ENCODE measurements at regions not wholly inside any gene's neighbourhood (a gene's known extent, or its start where the extent isn't known, plus 50 kb on each side); places are given as distances from the start of the nearest gene placed in this dataset.
"Not testable (repeated sequence)": the region's sequence is repeated elsewhere in the genome, so short reads cannot be mapped to it uniquely, and the experiment has no call there.

- no peak overlapping the region for H3K4me3 ChIP-seq (ENCODE audit: low read length)
- no peak for DNase-seq (ENCODE audit: low read depth)
- TF ChIP-seq, protein P1, sequence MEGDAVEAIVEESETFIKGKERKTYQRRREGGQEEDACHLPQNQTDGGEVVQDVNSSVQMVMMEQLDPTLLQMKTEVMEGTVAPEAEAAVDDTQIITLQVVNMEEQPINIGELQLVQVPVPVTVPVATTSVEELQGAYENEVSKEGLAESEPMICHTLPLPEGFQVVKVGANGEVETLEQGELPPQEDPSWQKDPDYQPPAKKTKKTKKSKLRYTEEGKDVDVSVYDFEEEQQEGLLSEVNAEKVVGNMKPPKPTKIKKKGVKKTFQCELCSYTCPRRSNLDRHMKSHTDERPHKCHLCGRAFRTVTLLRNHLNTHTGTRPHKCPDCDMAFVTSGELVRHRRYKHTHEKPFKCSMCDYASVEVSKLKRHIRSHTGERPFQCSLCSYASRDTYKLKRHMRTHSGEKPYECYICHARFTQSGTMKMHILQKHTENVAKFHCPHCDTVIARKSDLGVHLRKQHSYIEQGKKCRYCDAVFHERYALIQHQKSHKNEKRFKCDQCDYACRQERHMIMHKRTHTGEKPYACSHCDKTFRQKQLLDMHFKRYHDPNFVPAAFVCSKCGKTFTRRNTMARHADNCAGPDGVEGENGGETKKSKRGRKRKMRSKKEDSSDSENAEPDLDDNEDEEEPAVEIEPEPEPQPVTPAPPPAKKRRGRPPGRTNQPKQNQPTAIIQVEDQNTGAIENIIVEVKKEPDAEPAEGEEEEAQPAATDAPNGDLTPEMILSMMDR (conservative IDR thresholded peaks at IDR 0.05; ENCODE audit: low read length), result no peak
Observed at GRCh38 chr15:95142531-95142930, 911.2 kb downstream of the MCTP2 start.

GRCh38 chr15:95146481-95146880 is 915.1 kb downstream of the MCTP2 start:
- H3K4me3 ChIP-seq (ENCODE audit: low read length), result no peak overlapping the region
- DNase-seq (ENCODE audit: low read depth), result no peak
- TF ChIP-seq, protein P1 (conservative IDR thresholded peaks at IDR 0.05; ENCODE audit: low read length), result no peak

- H3K4me3 ChIP-seq (ENCODE audit: low read length), result no peak overlapping the region
- TF ChIP-seq, protein P1 (conservative IDR thresholded peaks at IDR 0.05; ENCODE audit: low read length), result no peak
- DNase-seq (ENCODE audit: low read depth), result no peak
Observed at GRCh38 chr15:95148183-95148582, 916.8 kb downstream of the MCTP2 start.

DNA sequence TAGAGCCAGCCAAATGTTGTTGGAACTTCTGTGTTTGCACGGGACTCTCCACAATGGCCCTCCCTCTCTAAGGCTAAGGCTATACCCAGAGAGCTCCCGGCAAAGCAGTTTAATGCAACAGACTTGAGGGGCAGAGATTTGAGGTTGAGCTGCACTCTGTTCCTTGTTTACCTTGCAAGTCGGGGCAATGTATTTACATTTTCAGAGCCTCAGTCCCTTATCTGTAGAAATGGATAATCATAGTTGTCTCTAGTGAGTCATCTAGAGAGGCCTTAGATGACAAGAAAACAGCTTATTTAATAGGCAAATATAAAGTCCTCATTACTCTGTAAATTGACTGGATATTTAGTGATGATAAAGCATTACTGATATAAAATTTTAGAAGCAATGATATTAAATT is 917.7 kb downstream of the MCTP2 start:
- TF ChIP-seq, protein P1 (conservative IDR thresholded peaks at IDR 0.05; ENCODE audit: low read length), result no peak

DNA sequence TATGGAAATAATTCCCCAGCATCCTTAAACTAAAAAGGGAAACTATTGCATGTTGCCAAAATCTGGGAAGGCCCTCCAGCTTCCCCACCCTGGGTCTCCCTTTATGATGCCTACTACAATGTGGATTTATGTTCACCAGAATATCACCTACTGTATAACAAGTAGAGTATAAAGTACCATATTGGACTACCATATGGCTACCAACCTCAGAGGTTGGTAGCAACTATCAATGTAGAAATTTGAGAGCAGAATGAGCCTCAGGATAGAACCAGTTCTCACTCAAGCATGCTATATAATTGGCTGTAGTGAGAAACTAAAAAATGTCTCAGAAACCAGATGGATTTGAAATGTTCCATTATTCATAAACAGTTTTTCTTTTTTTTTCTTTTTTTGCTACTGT is 918.4 kb downstream of the MCTP2 start:
- no peak overlapping the region for H3K4me3 ChIP-seq (ENCODE audit: low read length)
- TF ChIP-seq, protein P1 (conservative IDR thresholded peaks at IDR 0.05; ENCODE audit: low read length), result no peak
- DNase-seq (ENCODE audit: low read depth), result no peak

More for the DNA sequence above, 917.7 kb downstream of the MCTP2 start:
- no peak for DNase-seq (ENCODE audit: low read depth)
- H3K4me3 ChIP-seq (ENCODE audit: low read length), result no peak overlapping the region

DNA sequence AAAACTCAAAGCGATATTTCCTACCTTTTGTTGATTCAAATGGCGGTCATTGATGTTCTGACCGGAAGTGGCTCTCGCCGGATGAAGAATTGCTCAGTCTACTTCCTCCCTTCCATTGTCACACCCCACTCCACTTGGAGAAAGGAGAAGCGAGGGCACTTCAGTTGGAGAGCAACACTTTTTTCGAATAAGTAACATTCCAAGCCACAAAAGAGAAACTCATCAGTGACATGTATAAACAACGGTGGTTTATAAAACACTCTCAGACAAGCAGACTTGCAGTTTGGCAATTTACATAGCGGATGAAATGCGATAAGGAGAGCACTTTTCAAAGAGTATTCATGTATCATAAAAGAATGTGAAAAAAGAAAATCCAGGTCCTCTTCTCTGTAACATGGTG is 919.1 kb downstream of the MCTP2 start:
- H3K4me3 ChIP-seq (ENCODE audit: low read length), result no peak overlapping the region
- TF ChIP-seq, protein P1 (conservative IDR thresholded peaks at IDR 0.05; ENCODE audit: low read length), result no peak
- DNase-seq (ENCODE audit: low read depth), result no peak

DNA sequence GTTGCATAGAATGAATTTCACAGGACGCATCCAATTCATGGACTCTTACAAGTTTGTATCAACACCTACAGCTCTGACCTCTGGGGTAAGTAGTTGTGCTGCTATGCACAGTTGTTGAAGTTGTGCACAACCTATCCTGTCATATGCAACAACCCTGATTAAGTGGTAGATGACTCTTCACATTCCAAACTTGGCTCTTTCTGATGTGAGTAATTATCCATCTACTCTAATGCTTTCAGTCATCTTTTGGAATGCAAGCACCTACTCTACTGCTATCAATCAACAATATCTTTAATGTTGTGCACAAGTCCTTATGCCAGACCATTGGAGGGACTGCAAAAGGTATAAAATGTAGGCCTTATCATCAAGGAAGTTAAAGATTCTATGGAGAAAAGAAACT is 921.4 kb downstream of the MCTP2 start:
- DNase-seq (ENCODE audit: low read depth), result no peak
- no peak overlapping the region for H3K4me3 ChIP-seq (ENCODE audit: low read length)
- TF ChIP-seq, protein P1 (conservative IDR thresholded peaks at IDR 0.05; ENCODE audit: low read length), result no peak

- DNase-seq (ENCODE audit: low read depth); H3K4me3 ChIP-seq (ENCODE audit: low read length): not testable (repeated sequence)
Observed at GRCh38 chr15:95153201-95153600, 921.8 kb downstream of the MCTP2 start.

Data from AG10803 (cell line).